ENCODE measurements at regions not wholly inside any gene's neighbourhood (a gene's known extent, or its start where the extent isn't known, plus 50 kb on each side); places are given as distances from the start of the nearest gene placed in this dataset.
"Not testable (repeated sequence)": the region's sequence is repeated elsewhere in the genome, so short reads cannot be mapped to it uniquely, and the experiment has no call there.

- DNase-seq: no peak
Measured at GRCh38 chr12:41656454-41656853, 468.3 kb downstream of the PDZRN4 start.

GRCh38 chr12:41653386-41654326 lies 465.5 kb downstream of the PDZRN4 start:
- no peak for DNase-seq

- DNase-seq: no peak
Measured at GRCh38 chr12:41652981-41653380, 464.9 kb downstream of the PDZRN4 start.

- DNase-seq: no peak
Measured at GRCh38 chr12:41645624-41646023, 457.5 kb downstream of the PDZRN4 start.

- not testable (repeated sequence) for DNase-seq
Measured at GRCh38 chr12:41642808-41643207, 454.7 kb downstream of the PDZRN4 start.

DNA sequence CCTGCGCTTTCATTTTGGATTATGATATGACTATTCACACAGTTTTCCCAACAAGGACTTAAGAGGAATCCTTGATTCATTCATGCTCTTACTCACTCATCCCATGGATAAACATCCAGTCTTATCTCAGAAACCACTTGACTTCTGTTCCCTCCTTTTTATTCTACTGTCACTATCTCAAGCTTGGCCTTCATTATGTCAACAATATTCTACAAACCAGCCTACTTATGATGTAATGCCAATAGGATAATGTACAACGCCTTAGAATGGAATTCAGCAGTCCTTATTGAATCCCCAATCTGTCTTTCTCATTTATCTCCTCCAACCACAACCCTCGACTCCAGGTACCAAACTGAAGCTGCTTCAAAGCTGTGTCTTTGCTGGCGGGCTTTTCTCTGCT lies 448.5 kb downstream of the PDZRN4 start:
- no peak for DNase-seq

DNA sequence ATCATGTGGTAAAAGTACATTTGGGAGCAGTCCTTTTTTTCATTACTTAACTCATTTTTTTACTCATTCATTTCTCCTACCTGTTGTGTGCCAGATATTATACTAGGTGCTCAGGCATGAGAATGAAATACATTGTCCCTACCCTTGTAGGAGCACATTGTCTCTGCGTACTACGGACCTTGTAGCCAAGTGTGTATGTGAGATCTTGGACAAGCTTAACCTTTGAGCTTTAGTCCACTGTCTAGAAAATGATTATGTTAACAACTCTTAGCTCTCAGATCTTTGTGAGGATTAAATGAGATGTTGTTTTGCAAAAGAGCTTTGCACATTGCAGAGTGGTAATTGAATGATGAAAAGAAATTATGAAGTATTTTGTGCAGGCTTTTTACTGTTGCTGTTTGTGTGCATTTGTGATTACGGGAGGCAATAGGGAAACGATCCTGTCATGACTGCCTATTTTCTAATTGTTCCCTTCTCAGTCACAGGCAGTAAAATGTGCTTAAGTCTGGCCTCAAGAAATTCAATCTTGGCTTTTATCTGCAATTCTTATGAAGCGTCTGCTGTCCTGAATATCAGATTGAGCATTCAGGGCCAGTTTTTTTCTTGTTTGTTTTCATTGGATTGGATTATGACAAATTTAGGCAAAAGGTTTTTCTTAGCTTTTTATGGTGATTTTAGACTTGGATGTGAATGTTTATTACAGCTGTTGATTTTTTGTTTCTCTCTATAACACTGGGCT lies 447.7 kb downstream of the PDZRN4 start:
- no peak for DNase-seq

DNA sequence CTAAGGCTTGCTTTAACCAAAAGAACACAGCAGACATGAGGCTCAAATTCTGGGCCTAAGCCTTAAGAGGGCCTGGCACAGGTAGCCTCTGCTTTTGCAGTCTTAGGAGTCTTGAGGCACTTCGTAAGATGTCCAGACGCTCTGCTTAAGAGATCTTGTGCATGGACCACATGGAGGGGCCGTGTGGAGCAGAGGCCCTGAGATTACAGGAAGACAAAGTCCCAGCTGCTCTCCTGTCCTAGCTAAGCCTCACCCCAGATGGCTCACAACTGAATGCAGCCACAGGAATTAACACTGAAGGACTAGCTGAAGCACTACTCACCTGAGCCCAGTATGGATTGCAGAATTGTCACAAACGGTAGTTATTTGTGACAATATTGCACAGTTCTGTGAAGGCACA lies 446.0 kb downstream of the PDZRN4 start:
- DNase-seq: no peak

DNA sequence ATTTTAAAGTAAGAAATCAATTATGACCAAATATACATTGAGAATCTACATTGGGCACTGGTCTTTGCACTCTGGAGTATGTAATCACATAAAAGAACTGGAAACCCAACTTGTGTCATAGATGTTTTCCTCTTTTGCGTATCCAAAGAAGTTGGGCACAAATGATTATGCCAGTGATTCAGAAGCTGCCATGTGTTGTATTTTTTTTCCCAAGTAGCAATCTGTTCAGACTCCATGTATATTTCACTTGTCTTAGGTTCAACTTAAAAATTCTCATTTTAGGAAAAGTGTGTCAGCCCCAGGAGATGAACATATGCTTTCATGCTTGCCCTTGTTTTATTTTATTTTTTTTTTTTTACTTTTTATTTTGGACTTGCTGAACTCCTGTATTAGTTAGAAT lies 441.5 kb downstream of the PDZRN4 start:
- DNase-seq: no peak

GRCh38 chr12:41627476-41627875 lies 439.4 kb downstream of the PDZRN4 start:
- no peak for DNase-seq

DNA sequence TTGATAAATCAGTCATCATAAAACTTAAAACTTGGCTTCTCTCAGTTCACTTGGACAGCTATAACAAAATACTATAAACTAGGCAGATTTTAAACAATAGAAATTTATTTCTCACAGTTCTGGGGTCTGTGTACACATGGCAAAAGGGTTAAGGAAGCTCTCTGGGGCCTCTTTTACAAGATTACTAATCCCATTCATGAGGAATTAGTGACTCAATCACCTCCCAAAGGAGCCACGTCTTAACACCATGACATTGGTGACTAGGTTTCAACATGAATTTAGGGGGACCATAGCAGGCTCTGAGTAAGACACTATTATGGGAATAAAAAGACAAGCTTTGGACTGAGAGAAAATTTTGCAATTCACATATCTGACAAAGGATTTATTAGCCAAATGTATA lies 436.5 kb downstream of the PDZRN4 start:
- DNase-seq: no peak

Data from CD4-positive, alpha-beta T cell treated with Interleukin-4 for 1 hour (primary cell).